HEK293 (cell line): ENCODE measurements at regions not wholly inside any gene's neighbourhood (a gene's known extent, or its start where the extent isn't known, plus 50 kb on each side); places are given as distances from the start of the nearest gene placed in this dataset.

ENCODE experiments used
- CTCF ChIA-PET: fragments of 350-600 bp; formaldehyde crosslinking; extraction: SDS; loops from one replicate; lab custom pipeline; 2021; ENCODE audit warnings: antibody characterized with exemption; lab: Yijun Ruan, JAX
- POLR2A ChIA-PET: fragments of 300-600 bp; formaldehyde crosslinking; extraction: SDS; loops from one replicate; lab custom pipeline; 2020; ENCODE audit warnings: antibody characterized with exemption, inconsistent platforms; lab: Yijun Ruan, JAX
- H3K27ac ChIP-seq: fragments of 200-500 bp; sonication (Bioruptor generic); 2 replicates; pipeline ENCODE4 v1.5.1; 2014; ENCODE audit warnings: low read depth, low read length, control low read depth, inconsistent platforms; ENCODE audit errors: extremely low read depth
- H3K36me3 ChIP-seq, 2 experiments: fragments of 200-500 bp in 1 of 2; sonication (Bioruptor generic) in 1 of 2; 1 replicate in 1 of 2; 2 replicates in 1 of 2; pipeline ENCODE4 v1.5.1; 2014 to 2017; ENCODE audit warnings: inconsistent platforms in 2 of 2, low read length in 2 of 2; ENCODE audit not compliant: control insufficient read depth in 2 of 2, insufficient read depth in 1 of 2
- H3K4me1 ChIP-seq: fragments of 200-500 bp; sonication (Bioruptor generic); 2 replicates; pipeline ENCODE4 v1.5.1; 2014; ENCODE audit warnings: mild to moderate bottlenecking, low read length, inconsistent platforms; ENCODE audit not compliant: control insufficient read depth, insufficient read depth
- H3K4me3 ChIP-seq: 2 replicates; pipeline ENCODE4 v1.5.1; 2011; ENCODE audit warnings: low read depth, mild to moderate bottlenecking, control low read depth, low read length, moderate library complexity
- H3K9me3 ChIP-seq: fragments of 200-500 bp; sonication (Bioruptor generic); 2 replicates; pipeline ENCODE4 v1.5.1; 2014; ENCODE audit warnings: low read depth, low read length, inconsistent platforms; ENCODE audit not compliant: control insufficient read depth, insufficient read depth
- GLI2 ChIP-seq: fragments of 450-650 bp; formaldehyde crosslinking; IDR thresholded peaks from 2 replicates; pipeline ENCODE4; 2017; ENCODE audit warnings: missing biosample characterization, missing genetic modification characterization, low read depth, borderline replicate concordance
- KLF16 ChIP-seq: fragments of 450-650 bp; formaldehyde crosslinking; IDR thresholded peaks from 2 replicates; pipeline ENCODE4 v1.5.1; 2017; ENCODE audit warnings: missing biosample characterization, missing genetic modification characterization
- PATZ1 ChIP-seq: fragments of 450-650 bp; formaldehyde crosslinking; IDR thresholded peaks from 2 replicates; pipeline ENCODE4 v1.5.1; 2016; ENCODE audit warnings: missing biosample characterization, missing genetic modification characterization
- YY1 ChIP-seq: fragments of 450-650 bp; formaldehyde crosslinking; IDR thresholded peaks from 2 replicates; pipeline ENCODE4 v1.5.1; 2018; ENCODE audit warnings: missing biosample characterization, missing genetic modification characterization
- ZEB2 ChIP-seq: fragments of 450-650 bp; formaldehyde crosslinking; IDR thresholded peaks from 2 replicates; pipeline ENCODE4 v1.5.1; 2016; ENCODE audit warnings: missing biosample characterization, missing genetic modification characterization
- ZFHX2 ChIP-seq: fragments of 450-650 bp; formaldehyde crosslinking; conservative IDR thresholded peaks from 2 replicates; pipeline ENCODE4 v1.5.1; 2016; ENCODE audit warnings: missing biosample characterization, missing genetic modification characterization
- ZFP3 ChIP-seq: fragments of 450-650 bp; formaldehyde crosslinking; IDR thresholded peaks from 2 replicates; pipeline ENCODE4 v1.5.1; 2016; ENCODE audit warnings: low read depth, missing biosample characterization, missing genetic modification characterization
- ZNF114 ChIP-seq: fragments of 450-650 bp; formaldehyde crosslinking; IDR thresholded peaks from 2 replicates; pipeline ENCODE4 v1.5.0; 2017; ENCODE audit warnings: missing biosample characterization, missing genetic modification characterization
- ZNF155 ChIP-seq: fragments of 450-650 bp; formaldehyde crosslinking; IDR thresholded peaks from 2 replicates; pipeline ENCODE4 v1.5.1; 2016; ENCODE audit warnings: missing biosample characterization, missing genetic modification characterization
- ZNF18 ChIP-seq: fragments of 450-650 bp; formaldehyde crosslinking; IDR thresholded peaks from 2 replicates; pipeline ENCODE4 v1.5.1; 2016; ENCODE audit warnings: missing biosample characterization, missing genetic modification characterization
- ZNF19 ChIP-seq: fragments of 450-650 bp; formaldehyde crosslinking; IDR thresholded peaks from 2 replicates; pipeline ENCODE4; 2016; ENCODE audit warnings: missing biosample characterization, missing genetic modification characterization, low read depth
- ZNF223 ChIP-seq: fragments of 450-650 bp; formaldehyde crosslinking; IDR thresholded peaks from 2 replicates; pipeline ENCODE4 v1.5.1; 2016; ENCODE audit warnings: missing biosample characterization, missing genetic modification characterization
- ZNF391 ChIP-seq: fragments of 450-650 bp; formaldehyde crosslinking; IDR thresholded peaks from 2 replicates; pipeline ENCODE4 v1.5.1; 2016; ENCODE audit warnings: low read depth, missing biosample characterization, missing genetic modification characterization, borderline replicate concordance
- ZNF549 ChIP-seq: fragments of 450-650 bp; IDR thresholded peaks from 2 replicates; pipeline ENCODE4 v1.5.1; 2018; ENCODE audit warnings: missing biosample characterization, missing genetic modification characterization, mild to moderate bottlenecking, inconsistent platforms, moderate library complexity
- ZNF571 ChIP-seq: fragments of 450-650 bp; formaldehyde crosslinking; IDR thresholded peaks from 2 replicates; pipeline ENCODE4 v1.5.0; 2017; ENCODE audit warnings: missing biosample characterization, missing genetic modification characterization
- ZNF600 ChIP-seq: fragments of 450-650 bp; formaldehyde crosslinking; IDR thresholded peaks from 2 replicates; pipeline ENCODE4 v1.5.1; 2016; ENCODE audit warnings: missing biosample characterization, missing genetic modification characterization
- ZNF639 ChIP-seq: fragments of 450-650 bp; formaldehyde crosslinking; IDR thresholded peaks from 2 replicates; pipeline ENCODE4 v1.5.1; 2016; ENCODE audit warnings: missing biosample characterization, missing genetic modification characterization
- ZNF654 ChIP-seq: fragments of 450-650 bp; formaldehyde crosslinking; IDR thresholded peaks from 2 replicates; pipeline ENCODE4 v1.5.1; 2016; ENCODE audit warnings: low read depth, missing biosample characterization, missing genetic modification characterization
- ZNF677 ChIP-seq: fragments of 450-650 bp; IDR thresholded peaks from 2 replicates; pipeline ENCODE4 v1.5.0; 2018; ENCODE audit warnings: missing biosample characterization, mild to moderate bottlenecking, missing genetic modification characterization, moderate library complexity
- ZNF692 ChIP-seq: fragments of 450-650 bp; formaldehyde crosslinking; IDR thresholded peaks from 2 replicates; pipeline ENCODE4 v1.5.1; 2016; ENCODE audit warnings: missing biosample characterization, missing genetic modification characterization

GRCh38 chr18:67662996-67663395 lies 146.5 kb upstream of the DSEL start:
- ChIA-PET POLR2A (no interaction called here), CTCF (interaction anchor here (1.2 kb wide), 1 partner anchor 38 kb away, joined by 3 read pairs; no protein-coding TSS in a partner anchor)
- Histone ChIP-seq H3K27ac (no peak overlapping the region), H3K9me3 (no peaks in the 10 kb centered on the region), H3K4me3 (no peak overlapping the region), H3K36me3 (no peaks in the 10 kb centered on the region), H3K4me1 (no peaks in the 10 kb centered on the region)
- TF ChIP-seq KLF16 (tag by site-specific recombination) (no peak), ZNF571 (tag by site-specific recombination) (no peak), ZNF677 (tag by site-specific recombination) (no peak), ZNF18 (no peak), ZFHX2 (tag by site-specific recombination) (no peak), ZNF654 (tag by site-specific recombination) (no peak), ZNF114 (no peak), ZNF19 (tag by site-specific recombination) (no peak)

GRCh38 chr18:67661555-67661954 lies 145.0 kb upstream of the DSEL start:
- TF ChIP-seq ZNF692 (no peak), ZNF639 (no peak), ZFP3 (tag by site-specific recombination) (no peak), ZNF391 (tag by site-specific recombination) (no peak), ZEB2 (tag by site-specific recombination) (no peak), ZNF223 (no peak), ZNF155 (no peak), GLI2 (tag by site-specific recombination) (no peak), YY1 (tag by site-specific recombination) (no peak), ZNF549 (no peak), ZNF600 (tag by site-specific recombination) (no peak), PATZ1 (no peak)
- no peak overlapping the region for H3K27ac ChIP-seq
- H3K4me1 ChIP-seq, result no peaks in the 10 kb centered on the region
- no peaks in the 10 kb centered on the region for H3K9me3 ChIP-seq
- no peak overlapping the region for H3K4me3 ChIP-seq
- CTCF ChIA-PET, result no interaction called here
- POLR2A ChIA-PET, result no interaction called here
- no peaks in the 10 kb centered on the region for H3K36me3 ChIP-seq
